H1 (cell line): ENCODE measurements at regions not wholly inside any gene's neighbourhood (a gene's known extent, or its start where the extent isn't known, plus 50 kb on each side); places are given as distances from the start of the nearest gene placed in this dataset.

Experiments
- ASH2L ChIP-seq: fragments of 200-600, 300-600 bp; sonication (generic); IDR thresholded peaks from one replicate; pipeline ENCODE4 v1.7.1; 2017; ENCODE audit warnings: low read length
- CHD7 ChIP-seq: fragments of 300-600 bp; sonication (generic); IDR thresholded peaks from 2 replicates; pipeline ENCODE4 v1.7.1; 2012; ENCODE audit warnings: low read length, moderate library complexity, mild to moderate bottlenecking, inconsistent platforms; ENCODE audit not compliant: insufficient replicate concordance
- KDM5A ChIP-seq: fragments of 200-600 bp; IDR thresholded peaks from 2 replicates; pipeline ENCODE4 v1.7.1; 2012; ENCODE audit warnings: mild to moderate bottlenecking, low read length, inconsistent platforms, mixed read lengths
- RXRA ChIP-seq: IDR thresholded peaks from 2 replicates; pipeline ENCODE4 v1.6.1; 2011; ENCODE audit warnings: low read depth, mild to moderate bottlenecking, low read length, moderate library complexity; ENCODE audit not compliant: insufficient read depth
- SAP30 ChIP-seq: fragments of 300-600 bp; sonication (generic); IDR thresholded peaks from 2 replicates; pipeline ENCODE4 v1.7.1; 2012; ENCODE audit warnings: low read length, moderate library complexity, mild to moderate bottlenecking, inconsistent platforms; ENCODE audit not compliant: insufficient read depth, insufficient replicate concordance
- TCF12 ChIP-seq: IDR thresholded peaks from 2 replicates; pipeline ENCODE4 v1.6.1; 2011; ENCODE audit warnings: low read depth, mild to moderate bottlenecking, low read length
- USF2 ChIP-seq: IDR thresholded peaks from 2 replicates; pipeline ENCODE4 v1.6.1; 2011; ENCODE audit warnings: low read length, improper control_type of control experiment

- TF ChIP-seq CHD7 (no peak), USF2 (no peak), SAP30 (no peak), RXRA (no peak), KDM5A (no peak), TCF12 (no peak), ASH2L (no peak)
Measured at GRCh38 chr5:60527072-60527471, 172.9 kb downstream of the DEPDC1B start (continued).
